Cardiac fibroblast (primary cell): ENCODE measurements at regions not wholly inside any gene's neighbourhood (a gene's known extent, or its start where the extent isn't known, plus 50 kb on each side); places are given as distances from the start of the nearest gene placed in this dataset.

Experiments used
- DNase-seq, 2 donors: peaks; one replicate each; pipeline versions ENCODE4 v3.0.0 to v3.0.0-alpha.2; 2010; ENCODE audit warnings: low read depth in 2 of 2
- H3K4me3 ChIP-seq, 2 donors: replicated peaks in 1 of 2; 1 replicate in 1 of 2; 2 replicates in 1 of 2; pipeline ENCODE4 v1.5.1; 2011; ENCODE audit warnings: low read depth in 2 of 2, low read length in 2 of 2, mild to moderate bottlenecking in 2 of 2, moderate library complexity in 1 of 2
- TF ChIP-seq, protein P1 (sequence below): IDR thresholded peaks from one replicate; pipeline ENCODE4 v1.5.1; 2011; ENCODE audit warnings: low read depth, mild to moderate bottlenecking, low read length, inconsistent platforms

DNA sequence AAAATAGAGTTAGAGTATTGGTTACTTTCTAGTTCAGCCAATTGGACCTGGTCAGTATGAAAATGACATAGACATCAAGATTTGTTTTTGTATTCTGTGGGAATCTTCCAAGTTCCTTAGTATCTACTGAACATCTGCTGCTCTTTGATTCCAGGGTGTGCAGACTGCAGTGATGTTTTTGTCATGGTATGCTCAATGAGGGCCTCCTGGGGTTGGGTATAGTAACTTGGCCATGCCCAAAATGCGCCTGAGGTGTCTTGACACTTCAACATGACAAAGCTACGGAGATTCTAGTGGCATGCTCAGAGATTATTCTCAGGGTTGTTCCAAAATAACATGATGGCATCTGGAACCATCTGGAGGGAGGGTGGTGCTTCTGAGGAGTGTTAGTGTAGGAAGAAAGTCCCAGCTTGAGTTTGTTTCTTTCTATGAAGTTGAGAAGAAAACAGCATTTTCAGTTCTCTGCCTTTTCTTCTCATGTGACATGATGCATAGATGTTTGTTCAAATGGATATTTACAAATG lies 313.5 kb upstream of the TBL1XR1 start:
- TF ChIP-seq, protein P1, sequence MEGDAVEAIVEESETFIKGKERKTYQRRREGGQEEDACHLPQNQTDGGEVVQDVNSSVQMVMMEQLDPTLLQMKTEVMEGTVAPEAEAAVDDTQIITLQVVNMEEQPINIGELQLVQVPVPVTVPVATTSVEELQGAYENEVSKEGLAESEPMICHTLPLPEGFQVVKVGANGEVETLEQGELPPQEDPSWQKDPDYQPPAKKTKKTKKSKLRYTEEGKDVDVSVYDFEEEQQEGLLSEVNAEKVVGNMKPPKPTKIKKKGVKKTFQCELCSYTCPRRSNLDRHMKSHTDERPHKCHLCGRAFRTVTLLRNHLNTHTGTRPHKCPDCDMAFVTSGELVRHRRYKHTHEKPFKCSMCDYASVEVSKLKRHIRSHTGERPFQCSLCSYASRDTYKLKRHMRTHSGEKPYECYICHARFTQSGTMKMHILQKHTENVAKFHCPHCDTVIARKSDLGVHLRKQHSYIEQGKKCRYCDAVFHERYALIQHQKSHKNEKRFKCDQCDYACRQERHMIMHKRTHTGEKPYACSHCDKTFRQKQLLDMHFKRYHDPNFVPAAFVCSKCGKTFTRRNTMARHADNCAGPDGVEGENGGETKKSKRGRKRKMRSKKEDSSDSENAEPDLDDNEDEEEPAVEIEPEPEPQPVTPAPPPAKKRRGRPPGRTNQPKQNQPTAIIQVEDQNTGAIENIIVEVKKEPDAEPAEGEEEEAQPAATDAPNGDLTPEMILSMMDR = no peak
- H3K4me3 ChIP-seq = no peak overlapping the region
- no peak for DNase-seq

DNA sequence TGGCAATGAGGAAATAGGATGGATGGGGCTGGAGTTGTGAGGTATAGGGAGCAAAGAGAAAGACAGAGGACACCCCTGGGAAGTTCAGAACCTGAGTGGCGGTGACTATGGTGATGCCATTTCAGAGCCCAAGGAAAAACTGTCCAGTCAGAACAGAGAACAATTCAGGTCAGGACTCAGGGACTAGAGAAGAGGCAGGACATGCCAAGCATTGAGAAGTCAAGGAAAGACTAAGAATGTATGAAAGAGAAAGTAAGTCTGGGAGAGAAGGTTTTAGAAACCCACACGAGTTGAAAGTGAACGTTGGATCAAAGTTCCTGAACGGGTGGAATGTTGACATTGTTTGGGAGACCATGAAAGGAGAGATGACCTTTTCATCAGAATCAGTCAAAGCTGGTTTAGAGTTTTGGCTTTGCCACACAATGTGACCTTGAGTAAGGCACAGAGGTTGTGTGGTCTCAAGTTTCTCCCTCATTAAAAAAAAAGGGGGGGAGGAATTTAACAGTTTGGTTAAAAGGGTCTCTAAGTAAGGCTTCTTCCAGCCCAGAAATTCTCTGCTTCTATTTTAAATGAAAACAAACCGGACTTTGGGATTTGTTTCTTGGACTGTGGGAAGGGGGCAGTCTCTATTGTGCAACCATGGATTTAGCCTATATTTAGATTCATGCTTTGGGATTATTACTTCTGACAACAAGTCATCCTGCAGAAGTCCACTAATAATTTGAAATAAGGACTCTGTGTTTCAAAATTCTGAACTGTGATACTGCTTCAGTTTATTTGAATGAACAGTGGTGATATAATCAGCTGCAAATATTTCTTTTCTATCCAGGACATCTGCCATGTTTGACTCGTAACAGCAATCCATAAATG lies 315.9 kb upstream of the TBL1XR1 start:
- TF ChIP-seq, protein P1 = no peak
- peak in 1 of 2 donors; percentile 39 for DNase-seq
- no peak overlapping the region for H3K4me3 ChIP-seq

DNA sequence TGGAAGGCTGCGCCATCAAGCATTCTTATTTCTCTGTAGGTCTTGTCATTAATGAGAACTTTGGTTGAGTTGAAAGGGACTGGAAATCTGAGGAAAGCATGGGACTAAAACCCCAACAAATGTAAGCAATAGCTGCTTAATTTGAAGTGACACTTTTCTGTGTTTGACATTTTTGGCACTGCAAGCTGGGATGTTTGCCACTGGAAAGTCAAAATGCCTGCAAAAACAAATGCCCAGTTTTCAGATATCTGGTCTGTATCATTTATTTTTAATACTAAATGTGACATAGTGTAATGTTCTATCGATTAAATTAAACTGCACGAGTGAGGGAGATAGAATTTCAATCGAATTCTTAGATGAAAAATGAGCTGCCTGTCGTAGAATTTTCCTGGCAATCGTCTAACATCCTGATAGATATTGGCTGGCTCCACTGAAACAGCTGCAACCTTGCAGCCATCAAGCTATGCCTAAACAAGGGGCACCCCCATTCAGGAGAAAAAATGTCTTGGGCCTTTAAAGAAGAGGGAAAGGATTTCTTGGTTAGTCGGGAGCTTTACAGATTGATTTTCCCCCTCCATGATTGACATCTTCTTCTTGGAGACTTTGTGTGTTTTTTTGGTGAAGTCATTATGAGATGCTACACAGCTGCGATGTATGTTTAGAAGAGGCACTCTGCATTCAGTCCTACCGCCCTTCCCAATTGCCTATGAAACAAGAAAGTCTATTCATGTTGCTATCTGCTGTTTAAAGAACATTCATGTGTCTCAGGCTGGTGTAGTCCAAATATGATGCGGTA lies 316.7 kb upstream of the TBL1XR1 start:
- no peak for DNase-seq
- no peak overlapping the region for H3K4me3 ChIP-seq
- TF ChIP-seq, protein P1 = no peak

DNA sequence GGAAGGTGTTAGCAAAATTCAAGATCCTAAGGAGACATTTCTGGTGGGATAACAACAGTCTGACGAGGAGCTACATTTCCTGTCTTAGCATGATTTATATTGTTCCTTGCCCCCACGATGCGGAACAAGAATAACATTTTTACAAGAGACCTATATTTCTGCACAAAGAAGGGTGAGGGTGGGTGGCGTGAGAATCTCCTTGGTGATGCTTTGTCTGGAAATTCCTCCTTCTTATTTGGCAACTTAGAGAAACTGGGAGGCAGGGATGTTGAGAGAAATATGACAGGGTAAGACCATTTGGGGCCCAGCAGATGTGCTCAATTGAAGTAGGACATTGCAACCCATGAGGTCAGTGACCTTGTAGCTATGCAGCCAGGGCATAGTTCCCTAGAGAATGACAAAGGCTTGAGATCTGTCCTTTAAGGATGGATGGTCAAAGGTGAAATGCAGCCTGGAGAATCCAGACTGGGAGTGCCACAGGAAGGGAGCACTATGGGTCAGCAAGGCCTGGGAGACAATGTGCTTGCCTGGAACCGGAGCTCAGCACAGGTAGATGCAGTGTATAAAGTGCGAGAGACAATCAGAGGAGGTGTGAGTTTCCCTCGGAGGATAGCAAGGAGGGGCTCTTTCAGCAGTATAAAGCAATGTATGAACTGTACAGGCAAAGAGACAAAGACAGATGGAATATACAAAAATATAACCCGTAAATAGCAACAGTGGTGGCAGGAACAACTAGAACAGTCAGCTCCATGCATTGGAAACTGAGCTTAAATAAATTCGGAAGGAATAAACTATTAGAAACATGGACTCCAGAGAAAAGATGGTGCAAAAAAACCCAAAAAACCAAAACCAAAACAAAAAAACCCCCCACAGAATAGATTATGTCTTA lies 317.6 kb upstream of the TBL1XR1 start:
- DNase-seq = no peak
- TF ChIP-seq, protein P1 = no peak
- H3K4me3 ChIP-seq = no peak overlapping the region

DNA sequence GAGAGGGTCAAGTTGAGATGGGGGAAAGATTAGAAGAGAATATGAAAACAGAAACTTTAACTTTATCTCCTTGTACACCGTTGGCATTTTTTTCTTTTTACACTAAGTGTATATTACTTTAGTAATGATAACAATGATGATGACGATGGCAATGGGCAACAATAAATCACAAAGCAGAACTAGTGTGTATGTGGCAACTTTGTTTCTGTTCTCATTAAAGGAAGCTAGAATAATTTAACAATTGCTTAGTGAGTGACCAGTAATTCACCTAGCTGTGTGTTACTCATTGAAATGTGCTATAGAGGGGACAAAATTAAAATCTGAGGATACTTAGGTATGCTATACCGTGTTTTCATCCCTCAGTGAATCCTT lies 318.5 kb upstream of the TBL1XR1 start:
- TF ChIP-seq, protein P1 = no peak
- no peak overlapping the region for H3K4me3 ChIP-seq
- DNase-seq = no peak
